ENCODE measurements at regions not wholly inside any gene's neighbourhood (a gene's known extent, or its start where the extent isn't known, plus 50 kb on each side); places are given as distances from the start of the nearest gene placed in this dataset.
"Not testable (repeated sequence)": the region's sequence is repeated elsewhere in the genome, so short reads cannot be mapped to it uniquely, and the experiment has no call there.

DNA sequence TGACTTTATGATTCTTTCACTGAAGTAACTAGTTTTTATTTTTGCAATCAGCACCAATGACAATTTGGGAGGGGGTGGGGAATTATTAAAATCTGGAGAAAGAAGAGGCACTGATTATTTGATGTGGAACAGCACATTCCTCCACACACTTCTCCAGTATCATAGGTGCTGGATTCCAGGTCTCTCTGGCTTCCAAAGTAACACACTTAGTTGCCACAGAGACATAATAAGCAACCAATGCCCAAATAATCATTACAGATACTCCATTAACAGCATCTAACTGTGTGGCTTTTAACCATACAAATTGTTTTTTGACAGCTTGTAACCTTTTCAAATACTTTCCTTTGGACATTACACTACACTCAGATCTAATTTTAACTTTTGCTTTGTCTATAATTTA, 131.0 kb upstream of the CDIN1 start:
- no peak overlapping the region for H3K4me3 ChIP-seq
- TF ChIP-seq, protein P1, sequence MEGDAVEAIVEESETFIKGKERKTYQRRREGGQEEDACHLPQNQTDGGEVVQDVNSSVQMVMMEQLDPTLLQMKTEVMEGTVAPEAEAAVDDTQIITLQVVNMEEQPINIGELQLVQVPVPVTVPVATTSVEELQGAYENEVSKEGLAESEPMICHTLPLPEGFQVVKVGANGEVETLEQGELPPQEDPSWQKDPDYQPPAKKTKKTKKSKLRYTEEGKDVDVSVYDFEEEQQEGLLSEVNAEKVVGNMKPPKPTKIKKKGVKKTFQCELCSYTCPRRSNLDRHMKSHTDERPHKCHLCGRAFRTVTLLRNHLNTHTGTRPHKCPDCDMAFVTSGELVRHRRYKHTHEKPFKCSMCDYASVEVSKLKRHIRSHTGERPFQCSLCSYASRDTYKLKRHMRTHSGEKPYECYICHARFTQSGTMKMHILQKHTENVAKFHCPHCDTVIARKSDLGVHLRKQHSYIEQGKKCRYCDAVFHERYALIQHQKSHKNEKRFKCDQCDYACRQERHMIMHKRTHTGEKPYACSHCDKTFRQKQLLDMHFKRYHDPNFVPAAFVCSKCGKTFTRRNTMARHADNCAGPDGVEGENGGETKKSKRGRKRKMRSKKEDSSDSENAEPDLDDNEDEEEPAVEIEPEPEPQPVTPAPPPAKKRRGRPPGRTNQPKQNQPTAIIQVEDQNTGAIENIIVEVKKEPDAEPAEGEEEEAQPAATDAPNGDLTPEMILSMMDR (IDR thresholded peaks at IDR 0.05 in 4 of 5, conservative IDR thresholded peaks at IDR 0.05 in 1 of 5) = no peak
- no peak for TF ChIP-seq POLR2A (IDR thresholded peaks at IDR 0.05)
- H3K9me3 ChIP-seq = no peaks in the 10 kb centered on the region
- intact Hi-C loops (cut with DNase I; ENCODE audit: low total_unique reads) = no loop called here
- in situ Hi-C loops (cut with MboI; ENCODE audit: low sequenced_read_pairs in 4 of 4) = no loop called here
- H3K36me3 ChIP-seq = no peaks in the 10 kb centered on the region
- H3K27me3 ChIP-seq = no peaks in the 10 kb centered on the region
- no peak for ATAC-seq
- no peak for DNase-seq
- no peak overlapping the region for H3K27ac ChIP-seq
- no peaks in the 10 kb centered on the region for H3K4me1 ChIP-seq

DNA sequence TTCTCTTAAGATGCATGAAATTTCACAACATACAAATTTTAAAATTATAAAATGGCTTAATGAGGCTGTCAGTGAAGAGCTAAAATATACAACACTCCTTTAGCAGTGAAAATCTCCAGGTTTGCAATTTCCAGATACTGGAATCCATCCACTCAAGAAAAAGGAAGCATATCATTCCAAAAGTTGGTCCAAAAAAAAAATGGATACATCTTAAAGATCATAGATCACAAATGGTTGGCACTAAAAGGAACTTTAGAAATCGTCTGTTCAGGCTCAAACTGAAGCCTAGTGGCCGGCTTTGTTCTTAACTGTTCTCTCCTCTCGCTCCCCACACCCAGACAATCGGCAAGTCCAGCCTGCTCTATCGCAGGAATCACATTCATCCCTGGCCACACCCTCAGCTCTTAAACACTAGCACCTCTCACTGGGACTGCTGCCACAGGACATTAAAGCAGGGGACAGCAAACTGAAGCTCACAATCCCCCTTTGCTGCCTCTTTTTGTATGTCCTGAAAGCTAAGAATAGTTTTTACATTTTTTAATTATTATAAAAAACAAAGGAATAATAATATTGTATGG, 130.3 kb upstream of the CDIN1 start:
- DNase-seq (no peak), ATAC-seq (no peak)
- in situ Hi-C loops (cut with MboI; ENCODE audit: low sequenced_read_pairs in 4 of 4) (no loop called here), intact Hi-C loops (cut with DNase I; ENCODE audit: low total_unique reads) (no loop called here)
- Histone ChIP-seq H3K27me3 (no peaks in the 10 kb centered on the region), H3K9me3 (no peaks in the 10 kb centered on the region), H3K4me1 (no peaks in the 10 kb centered on the region), H3K36me3 (no peaks in the 10 kb centered on the region), H3K27ac (no peak overlapping the region), H3K4me3 (no peak overlapping the region)
- TF ChIP-seq POLR2A (IDR thresholded peaks at IDR 0.05) = no peak
- TF ChIP-seq, protein P1 (IDR thresholded peaks at IDR 0.05 in 4 of 5, conservative IDR thresholded peaks at IDR 0.05 in 1 of 5) = no peak

DNA sequence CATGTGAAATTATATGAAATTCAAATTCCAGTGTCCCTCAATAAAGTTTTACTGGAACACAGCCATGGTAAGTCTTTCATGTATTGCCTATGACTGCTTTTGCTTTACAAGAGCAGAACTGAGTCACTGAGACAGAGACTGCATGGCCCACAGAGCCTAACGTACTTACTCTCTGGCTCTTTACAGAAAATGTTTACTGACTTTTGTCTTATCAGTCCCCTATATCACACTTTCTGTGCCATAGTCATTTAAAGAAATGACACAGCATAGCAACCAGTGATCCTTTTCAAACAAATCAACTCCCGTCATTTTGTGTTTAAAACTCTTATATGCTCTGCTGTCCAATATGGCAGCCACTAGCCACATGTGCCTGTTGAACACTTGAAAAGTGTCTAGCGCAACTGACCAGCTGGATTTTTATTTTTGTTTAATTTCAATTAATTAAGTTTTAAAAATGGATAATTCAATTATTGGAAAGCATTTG, 129.7 kb upstream of the CDIN1 start:
- TF ChIP-seq, protein P1 (IDR thresholded peaks at IDR 0.05 in 4 of 5, conservative IDR thresholded peaks at IDR 0.05 in 1 of 5) = no peak
- no peak for TF ChIP-seq POLR2A (IDR thresholded peaks at IDR 0.05)
- intact Hi-C loops (cut with DNase I; ENCODE audit: low total_unique reads) (no loop called here), in situ Hi-C loops (cut with MboI; ENCODE audit: low sequenced_read_pairs in 4 of 4) (no loop called here)
- Histone ChIP-seq H3K27me3 (no peaks in the 10 kb centered on the region), H3K36me3 (no peaks in the 10 kb centered on the region), H3K9me3 (no peaks in the 10 kb centered on the region), H3K4me1 (no peaks in the 10 kb centered on the region), H3K4me3 (no peak overlapping the region), H3K27ac (no peak overlapping the region)
- no peak for DNase-seq
- ATAC-seq = no peak

DNA sequence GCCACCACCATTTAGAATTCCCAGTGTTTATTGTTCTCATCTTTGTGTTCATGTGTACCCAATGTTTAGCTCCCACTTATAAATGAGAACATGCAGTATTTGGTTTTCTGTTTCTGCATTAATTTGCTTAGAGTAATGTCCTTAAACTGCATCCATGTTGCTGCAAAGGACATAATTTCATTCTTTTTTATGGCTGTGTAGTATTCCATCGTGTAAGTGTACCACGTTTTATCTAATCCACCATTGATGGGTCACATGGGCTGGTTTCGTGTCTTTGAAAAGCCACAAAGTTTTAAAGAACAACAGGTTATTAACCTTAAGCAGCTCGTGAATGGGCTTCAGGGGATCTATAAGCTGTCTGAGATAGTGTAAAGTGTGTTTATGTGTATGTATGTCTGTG, 125.2 kb upstream of the CDIN1 start:
- DNase-seq; in situ Hi-C loops (cut with MboI; ENCODE audit: low sequenced_read_pairs in 4 of 4); H3K27ac ChIP-seq; H3K36me3 ChIP-seq; H3K4me1 ChIP-seq; ATAC-seq; H3K27me3 ChIP-seq; H3K4me3 ChIP-seq; H3K9me3 ChIP-seq; intact Hi-C loops (cut with DNase I; ENCODE audit: low total_unique reads): not testable (repeated sequence)

DNA sequence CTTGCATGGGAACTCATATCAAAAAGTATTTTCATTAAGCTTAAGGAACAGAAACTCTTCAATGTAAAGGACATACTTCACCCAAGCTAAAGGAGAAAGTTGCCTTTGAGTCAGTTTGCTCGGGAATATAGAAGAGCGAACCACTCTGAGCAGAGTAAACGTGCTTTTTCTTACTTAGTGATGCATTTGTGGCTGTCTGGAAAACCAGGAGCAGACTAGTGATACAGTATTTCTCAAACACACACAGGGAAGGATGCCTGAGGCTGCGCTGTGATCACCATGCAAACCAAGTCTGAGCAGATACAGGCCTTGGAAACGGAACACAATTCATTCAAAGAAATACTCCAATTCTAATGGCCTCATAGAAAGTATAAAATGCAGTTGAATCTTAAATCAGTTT, 121.0 kb upstream of the CDIN1 start:
- TF ChIP-seq, protein P1 (IDR thresholded peaks at IDR 0.05 in 4 of 5, conservative IDR thresholded peaks at IDR 0.05 in 1 of 5) = no peak
- TF ChIP-seq POLR2A (IDR thresholded peaks at IDR 0.05) = no peak
- H3K9me3 ChIP-seq = peaks cover 0 to 8% (median 0%) of the 10 kb centered on the region in 3 donors
- H3K4me1 ChIP-seq = no peaks in the 10 kb centered on the region
- no peak for DNase-seq
- H3K4me3 ChIP-seq = no peak overlapping the region
- intact Hi-C loops (cut with DNase I; ENCODE audit: low total_unique reads) = no loop called here
- no peak for ATAC-seq
- no peak overlapping the region for H3K27ac ChIP-seq
- no peaks in the 10 kb centered on the region for H3K27me3 ChIP-seq
- no peaks in the 10 kb centered on the region for H3K36me3 ChIP-seq
- in situ Hi-C loops (cut with MboI; ENCODE audit: low sequenced_read_pairs in 4 of 4) = no loop called here
